HL-60 (cell line): ENCODE measurements at regions not wholly inside any gene's neighbourhood (a gene's known extent, or its start where the extent isn't known, plus 50 kb on each side); places are given as distances from the start of the nearest gene placed in this dataset.

Source experiments
- GABPA ChIP-seq: IDR thresholded peaks from 2 replicates; pipeline ENCODE4 v1.6.1; 2012; ENCODE audit warnings: low read depth
- POLR2AphosphoS5 ChIP-seq: IDR thresholded peaks from 2 replicates; pipeline ENCODE4 v1.6.1; 2012; ENCODE audit warnings: low read depth
- TF ChIP-seq, protein P1 (sequence below): IDR thresholded peaks from one replicate; pipeline ENCODE4 v1.5.1; 2011; ENCODE audit warnings: low read length, control low read depth, inconsistent platforms; ENCODE audit not compliant: insufficient read depth

DNA sequence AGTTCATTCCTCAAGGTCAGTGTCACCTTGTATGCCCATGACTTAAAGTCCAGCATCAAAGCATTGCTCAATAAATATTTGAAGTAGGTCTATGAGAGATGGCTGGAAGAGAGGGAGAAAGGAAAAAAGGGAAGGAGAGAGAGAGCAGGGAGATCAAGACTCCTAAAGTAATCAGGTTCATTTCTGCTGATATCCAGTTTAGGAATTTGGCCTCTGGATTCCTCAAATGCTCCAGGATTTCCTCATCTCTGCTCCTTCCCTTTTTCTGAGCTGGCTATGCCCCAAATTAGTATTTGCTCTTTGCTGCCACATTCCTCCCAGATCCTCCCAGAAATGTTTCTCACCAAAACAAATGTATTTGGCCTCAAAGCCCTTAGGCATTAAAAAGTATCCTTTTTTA is 739.4 kb upstream of the CHAC2 start:
- TF ChIP-seq POLR2AphosphoS5 (no peak), GABPA (no peak)
- TF ChIP-seq, protein P1, sequence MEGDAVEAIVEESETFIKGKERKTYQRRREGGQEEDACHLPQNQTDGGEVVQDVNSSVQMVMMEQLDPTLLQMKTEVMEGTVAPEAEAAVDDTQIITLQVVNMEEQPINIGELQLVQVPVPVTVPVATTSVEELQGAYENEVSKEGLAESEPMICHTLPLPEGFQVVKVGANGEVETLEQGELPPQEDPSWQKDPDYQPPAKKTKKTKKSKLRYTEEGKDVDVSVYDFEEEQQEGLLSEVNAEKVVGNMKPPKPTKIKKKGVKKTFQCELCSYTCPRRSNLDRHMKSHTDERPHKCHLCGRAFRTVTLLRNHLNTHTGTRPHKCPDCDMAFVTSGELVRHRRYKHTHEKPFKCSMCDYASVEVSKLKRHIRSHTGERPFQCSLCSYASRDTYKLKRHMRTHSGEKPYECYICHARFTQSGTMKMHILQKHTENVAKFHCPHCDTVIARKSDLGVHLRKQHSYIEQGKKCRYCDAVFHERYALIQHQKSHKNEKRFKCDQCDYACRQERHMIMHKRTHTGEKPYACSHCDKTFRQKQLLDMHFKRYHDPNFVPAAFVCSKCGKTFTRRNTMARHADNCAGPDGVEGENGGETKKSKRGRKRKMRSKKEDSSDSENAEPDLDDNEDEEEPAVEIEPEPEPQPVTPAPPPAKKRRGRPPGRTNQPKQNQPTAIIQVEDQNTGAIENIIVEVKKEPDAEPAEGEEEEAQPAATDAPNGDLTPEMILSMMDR: no peak
